GM19351 (cell line): ENCODE measurements at regions not wholly inside any gene's neighbourhood (a gene's known extent, or its start where the extent isn't known, plus 50 kb on each side); places are given as distances from the start of the nearest gene placed in this dataset.
A peak's percentile ranks its signal among the peaks of the same experiment; 100 is the strongest.

Source experiments
- ATAC-seq: cut with Tn5 transposase; IDR thresholded peaks from one replicate; pipeline ENCODE4 v1.9.1; 2021; ENCODE audit warnings: mild to moderate bottlenecking, moderate library complexity; ENCODE audit not compliant: unreplicated experiment

DNA sequence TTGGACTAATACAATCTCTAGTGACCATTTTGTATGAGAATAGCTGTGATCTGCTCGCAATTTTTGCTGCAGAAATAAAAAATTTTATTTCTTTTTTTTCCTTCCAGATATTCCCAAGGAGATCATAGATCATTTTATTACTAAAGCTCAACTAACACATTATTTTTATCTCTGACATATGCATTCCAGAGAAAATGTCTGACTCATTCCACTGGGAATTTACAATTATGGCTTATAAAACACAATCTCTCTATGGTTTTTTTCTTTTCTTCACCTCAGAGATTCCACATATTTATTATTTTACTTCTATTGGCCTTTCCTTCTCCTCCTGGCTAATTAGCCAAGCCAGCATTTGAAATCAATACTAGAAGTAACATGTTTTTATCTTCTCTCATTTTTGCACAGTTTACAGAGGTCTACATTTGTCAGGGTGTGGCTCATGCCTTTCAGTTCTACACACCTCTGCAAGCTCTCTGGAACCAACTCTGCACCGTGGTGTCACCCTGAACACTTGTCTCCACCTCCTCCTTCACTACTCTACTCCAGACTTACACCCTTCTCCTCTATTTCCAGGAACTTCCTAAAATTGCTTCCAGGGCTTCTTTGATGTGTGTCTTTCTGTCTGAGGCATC, 59.8 kb upstream of the GPM6A start:
- ATAC-seq, result no peak

DNA sequence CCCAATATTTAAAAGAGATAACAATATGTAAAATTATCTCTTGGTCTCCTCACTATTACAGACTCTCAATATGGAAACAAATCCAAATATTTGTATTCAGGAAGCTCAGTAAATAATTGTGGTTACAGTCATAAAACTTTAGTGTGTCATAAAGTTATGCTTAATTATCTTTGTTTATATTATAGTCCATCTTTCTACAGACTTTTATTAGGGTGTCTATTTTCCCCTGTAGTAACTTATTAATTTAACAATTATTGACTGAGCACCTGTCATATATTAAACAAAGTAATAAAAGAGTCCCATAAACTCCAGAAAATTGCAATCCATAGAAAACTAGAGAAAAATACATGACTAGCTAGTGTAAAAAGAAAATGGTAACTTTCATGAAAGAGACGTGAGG, 61.6 kb upstream of the GPM6A start:
- ATAC-seq, result no peak

DNA sequence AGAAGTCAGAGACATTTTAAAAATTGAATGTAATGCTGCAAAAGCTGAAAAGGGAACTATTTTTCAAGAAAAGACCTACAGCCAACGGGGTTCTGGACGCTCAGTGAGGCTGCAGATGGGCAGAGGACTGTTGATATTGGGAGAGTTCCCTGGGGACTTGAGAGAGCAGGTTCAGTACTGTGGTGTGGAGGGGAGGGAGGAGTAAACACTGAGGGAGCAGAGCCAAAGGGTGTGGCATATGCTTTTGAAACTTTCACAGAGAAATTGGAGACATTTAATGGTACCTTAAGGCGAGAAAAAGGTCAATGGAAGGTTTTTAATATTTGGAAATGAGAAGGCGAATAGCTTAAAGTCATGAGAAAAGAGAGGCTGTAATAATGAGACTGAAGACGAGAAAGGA, 62.2 kb upstream of the GPM6A start:
- ATAC-seq, result no peak

DNA sequence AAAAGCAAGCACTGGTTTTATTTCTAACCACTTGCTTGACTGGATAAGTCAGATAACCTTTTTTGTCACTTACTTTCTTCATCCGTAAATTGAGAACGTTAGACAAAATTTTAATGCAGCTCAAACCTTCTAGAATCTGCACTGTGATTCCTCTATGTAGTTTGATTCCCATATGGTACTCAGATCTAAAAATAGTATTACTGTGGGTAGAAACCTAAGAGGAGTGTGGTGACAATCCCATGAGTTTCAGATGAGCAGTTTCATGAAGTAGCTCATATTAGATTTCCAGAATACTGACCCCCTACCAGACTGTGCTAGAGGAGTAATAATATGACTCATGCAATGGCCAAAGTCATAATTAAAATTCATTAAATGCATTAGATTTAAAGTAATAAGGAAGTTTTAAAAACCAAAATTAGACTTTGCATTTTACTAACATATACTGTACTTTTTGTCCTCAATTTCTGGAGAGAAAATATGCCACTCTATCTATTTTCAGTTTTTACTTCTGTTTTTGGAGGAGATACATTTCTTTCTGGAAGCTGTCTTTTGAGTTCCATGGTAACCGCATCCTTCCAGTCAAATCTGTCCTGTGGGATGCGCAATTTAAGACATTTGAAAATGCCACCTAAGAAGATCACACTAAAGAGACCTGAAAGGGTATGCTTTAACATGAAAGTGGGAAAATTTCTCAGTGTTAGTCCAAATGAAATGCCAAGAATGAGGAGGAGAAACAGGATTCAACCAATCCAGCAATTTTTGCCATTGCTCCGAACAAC, 64.1 kb upstream of the GPM6A start:
- no peak for ATAC-seq

DNA sequence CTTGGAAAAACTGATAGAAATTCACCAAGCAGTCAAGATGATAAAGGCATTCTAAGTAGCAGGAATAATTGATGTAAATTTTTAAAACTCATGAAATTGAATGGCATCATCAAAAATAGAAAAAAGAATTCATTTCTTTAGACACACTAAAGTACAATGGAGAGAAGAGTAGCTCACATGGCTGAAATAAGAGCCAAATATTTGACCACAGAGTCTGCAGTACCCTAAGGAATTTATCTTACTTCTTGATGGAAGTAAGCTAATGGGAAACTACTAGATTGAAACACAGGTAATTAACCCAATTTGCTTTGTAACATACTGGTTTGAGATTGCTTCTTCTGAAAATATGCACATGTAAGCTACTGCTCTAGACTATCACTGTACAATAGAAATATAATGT, 70.8 kb upstream of the GPM6A start:
- no peak for ATAC-seq

DNA sequence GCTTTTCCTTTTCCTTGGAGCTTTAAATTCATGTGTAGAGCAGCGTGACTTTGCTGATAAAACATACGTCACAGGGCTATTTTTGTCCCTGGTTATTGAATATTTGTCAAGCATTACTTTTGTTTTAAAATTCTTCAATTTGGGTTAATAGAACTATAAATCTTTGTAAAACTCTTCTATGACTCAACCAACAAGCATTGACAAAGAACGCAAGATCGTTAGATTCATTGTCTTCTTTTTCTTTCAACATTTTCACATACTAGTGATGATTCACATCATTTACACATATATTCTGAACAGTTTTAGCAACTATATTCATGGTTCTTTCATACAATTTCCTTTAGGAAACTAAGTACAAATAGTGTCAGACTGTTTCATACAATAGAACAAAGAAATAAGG, 72.0 kb upstream of the GPM6A start:
- ATAC-seq, result no peak

DNA sequence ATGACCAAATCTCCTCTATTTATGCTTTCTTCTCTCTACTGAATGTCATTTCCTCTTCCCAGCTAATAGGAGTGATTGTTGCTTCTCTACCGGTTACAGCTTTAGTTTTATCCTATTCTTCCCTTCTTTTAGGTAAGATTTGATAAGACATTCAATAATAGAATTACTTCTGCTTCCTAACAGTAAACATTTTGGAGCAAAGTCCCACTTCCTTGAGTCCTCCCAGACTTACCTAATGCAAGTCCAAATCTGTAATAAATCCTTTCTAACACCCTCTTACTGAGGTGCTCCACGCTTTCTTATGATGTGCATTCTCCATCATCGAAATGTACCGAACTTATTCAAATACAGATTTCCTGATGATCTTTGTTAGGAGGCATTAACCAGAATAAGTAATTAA, 79.2 kb upstream of the GPM6A start:
- no peak for ATAC-seq

DNA sequence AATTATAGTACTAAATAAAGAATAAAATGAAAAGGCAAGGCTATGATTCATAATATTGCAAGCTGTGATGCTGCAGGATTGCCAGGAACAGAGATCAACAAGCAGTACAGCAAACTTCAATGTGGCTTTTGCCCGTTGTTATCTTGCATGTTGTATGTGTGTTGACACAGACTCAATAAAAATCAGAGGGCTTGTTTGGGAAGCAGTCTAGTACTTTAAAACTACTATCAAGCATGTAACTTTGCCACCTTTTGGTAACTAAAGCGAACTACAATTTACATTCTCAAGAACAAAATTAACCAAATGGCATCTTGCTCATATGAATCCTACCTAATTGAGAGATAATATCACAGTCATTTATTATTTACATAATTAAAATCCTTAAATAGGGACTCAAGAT, 79.8 kb upstream of the GPM6A start:
- peak; percentile 79 for ATAC-seq

DNA sequence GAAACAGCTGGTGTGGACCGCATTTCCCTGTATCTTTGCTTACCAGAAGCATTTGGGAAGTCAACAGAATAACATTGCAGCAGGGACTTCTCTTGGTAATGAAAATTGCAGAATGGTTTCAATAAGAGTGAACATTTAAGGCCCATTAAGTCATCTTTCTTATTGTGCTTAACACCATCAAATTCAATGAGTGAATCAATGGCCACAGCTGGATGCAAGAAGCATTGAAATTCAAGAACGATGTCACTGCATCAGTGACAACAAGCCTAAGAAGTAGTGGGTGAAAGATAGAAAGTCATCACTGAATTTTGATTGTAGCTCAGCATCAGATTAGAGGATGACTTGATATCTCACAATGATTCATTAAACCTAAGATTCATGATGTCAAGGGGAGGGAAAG, 93.9 kb upstream of the GPM6A start:
- no peak for ATAC-seq

DNA sequence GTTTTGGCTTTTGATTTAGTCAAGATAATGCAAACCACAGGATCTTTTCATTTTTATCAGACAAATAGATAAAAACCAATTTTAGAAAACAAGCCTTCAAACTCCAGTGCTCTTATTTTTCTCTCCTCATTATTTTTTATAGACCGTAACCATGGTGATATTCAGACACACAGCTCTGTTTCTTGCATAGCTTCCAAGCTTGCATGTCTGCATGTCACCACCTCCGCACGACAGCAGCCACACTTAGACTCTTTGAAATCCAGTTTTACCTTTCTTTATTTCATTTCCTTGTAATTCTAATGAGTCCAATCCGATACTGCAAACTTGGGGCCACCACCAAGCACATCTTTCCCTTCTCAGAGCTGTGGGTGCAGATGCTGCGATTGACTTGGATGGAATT, 94.3 kb upstream of the GPM6A start:
- no peak for ATAC-seq

DNA sequence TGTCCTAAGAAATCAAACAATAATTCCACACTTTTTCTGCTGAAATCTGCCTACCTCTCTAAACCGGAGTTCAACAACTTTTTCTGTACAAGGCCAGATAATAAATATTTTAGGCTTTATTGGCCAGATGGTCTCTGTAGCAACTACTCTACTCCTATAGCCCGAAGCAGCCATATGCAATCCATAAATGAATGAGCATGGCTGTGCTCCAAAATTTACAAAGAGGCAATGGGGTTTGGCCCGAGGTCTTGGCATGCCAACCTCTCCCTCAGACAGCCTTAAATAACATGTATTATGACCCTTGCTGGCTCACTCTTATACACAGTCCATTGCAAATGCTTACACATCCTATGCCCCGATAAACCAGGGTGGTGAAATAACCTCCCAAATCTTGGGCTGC, 98.6 kb upstream of the GPM6A start:
- ATAC-seq, result no peak

DNA sequence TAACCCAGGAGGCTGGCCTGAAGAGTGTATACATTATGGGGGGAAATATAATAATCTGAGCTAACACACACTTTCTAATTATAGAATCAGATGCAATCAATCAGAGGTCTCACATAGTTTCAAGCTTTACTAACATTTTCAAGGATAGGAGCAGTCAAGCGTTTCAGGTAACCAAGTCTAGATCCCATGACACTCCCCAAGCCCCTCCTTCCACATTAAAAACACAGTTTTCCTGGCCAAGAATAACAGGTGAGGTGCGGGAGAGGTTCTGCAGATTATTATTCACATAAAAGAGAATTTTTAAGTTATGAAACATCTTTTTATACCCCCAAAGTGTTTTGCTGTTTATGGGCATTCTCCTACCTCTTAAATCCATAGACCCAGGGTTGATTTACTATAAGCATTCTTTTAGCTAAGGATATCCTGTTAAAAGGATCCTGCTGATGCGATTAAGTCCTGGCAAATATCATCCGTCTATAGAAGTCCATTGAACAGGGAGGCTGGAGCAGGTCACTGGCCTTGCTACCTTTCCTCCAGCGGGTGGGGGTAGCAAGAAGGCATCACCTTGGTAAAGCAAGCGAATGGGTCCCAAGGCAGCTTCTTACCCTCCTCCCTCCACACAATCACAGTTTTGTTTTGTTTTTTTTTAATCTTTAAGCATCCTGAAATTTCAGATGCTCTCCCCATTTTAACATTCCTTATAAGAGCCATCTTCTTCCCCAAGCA, 104.7 kb upstream of the GPM6A start:
- no peak for ATAC-seq

DNA sequence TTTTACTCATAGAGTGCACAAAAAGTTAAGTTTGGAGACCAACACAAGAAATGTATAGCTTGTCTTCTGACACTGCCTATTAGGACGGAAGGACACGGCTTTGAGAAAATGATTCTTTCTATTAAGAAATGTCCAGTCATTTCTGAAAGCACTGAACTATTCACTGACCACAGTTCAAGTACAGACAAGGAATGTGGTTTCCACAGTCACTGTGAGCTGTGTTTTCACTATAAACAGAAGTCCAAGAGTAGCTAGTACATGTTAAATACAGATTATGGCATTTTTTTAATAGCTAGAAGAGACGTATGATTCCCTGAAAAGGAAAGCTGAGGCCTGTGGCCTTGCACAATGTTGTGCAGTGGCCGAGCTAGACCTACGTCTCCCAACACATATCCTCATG, 115.1 kb upstream of the GPM6A start:
- peak; percentile 81 for ATAC-seq

DNA sequence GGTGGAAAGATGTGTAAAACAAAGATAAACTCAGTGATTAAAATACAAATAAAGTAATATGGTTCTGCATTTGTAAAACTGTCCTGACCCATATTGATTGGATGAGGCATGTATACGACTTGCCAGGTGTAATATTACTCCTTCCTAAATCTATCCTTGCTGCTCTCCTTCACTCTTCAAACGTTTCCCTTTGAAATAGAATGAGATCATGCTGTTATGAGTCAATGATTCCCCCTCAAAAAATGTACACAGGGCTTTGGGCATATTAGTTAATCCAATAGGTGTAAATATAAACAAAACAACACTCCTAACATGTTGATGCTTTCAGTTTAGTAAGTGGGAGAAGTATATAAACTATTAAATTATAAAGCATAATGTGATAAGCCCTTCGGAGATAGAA, 117.4 kb upstream of the GPM6A start:
- no peak for ATAC-seq

DNA sequence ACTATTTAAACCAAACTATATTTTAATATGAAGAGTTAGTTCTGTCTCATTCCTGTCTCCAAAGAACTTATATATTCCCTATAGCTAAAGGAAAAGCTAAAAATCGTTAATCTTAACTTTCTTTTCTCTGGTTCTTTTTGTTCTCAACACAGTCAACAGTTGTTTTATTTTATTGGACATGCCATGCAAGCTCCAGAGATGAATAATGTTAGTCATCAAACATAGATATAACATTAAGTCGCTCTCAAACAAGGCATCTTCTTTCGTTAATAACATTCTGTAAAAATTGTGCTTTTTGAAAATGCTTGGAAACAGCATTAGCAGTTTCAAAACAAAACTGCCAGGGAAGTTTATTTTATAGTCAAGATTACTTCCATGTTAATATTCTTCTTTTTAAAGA, 117.9 kb upstream of the GPM6A start:
- ATAC-seq, result no peak

DNA sequence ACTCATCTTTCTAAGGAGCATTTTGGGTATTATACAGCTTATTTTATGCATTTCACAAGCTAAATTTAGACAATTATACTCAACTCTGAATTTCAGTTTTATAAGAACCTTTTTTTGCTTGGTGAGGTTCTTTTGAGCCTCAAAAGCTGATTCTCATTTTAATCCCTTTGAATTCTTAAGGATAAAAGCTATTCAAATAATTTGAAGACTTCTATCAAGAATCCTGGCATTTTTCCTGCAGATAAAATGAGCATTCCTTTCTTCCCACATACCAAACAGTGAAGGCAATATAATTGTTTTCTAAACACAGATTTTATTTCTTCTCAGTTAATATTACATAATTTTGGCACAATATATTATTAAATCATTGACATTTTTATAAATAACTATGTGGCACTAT, 118.4 kb upstream of the GPM6A start:
- no peak for ATAC-seq

DNA sequence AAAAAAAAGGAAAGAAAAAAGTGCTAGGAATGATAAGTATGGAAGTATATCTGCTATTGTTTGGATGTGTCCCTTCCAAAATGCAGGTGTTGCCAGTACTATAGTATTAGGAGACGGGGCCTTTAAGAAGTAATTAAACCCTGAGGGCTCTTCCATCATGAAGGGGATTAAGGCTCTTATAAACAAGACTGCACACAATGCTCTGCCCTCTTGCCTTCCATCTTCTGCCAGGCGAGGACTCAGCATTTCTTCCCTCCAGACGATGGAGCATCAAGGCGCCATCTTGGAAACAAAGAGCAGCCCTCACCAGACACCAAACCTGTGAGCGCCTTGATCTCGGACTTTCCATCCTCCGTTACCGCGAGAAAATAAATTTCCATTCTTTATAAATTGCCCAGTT, 120.1 kb upstream of the GPM6A start:
- ATAC-seq, result no peak

DNA sequence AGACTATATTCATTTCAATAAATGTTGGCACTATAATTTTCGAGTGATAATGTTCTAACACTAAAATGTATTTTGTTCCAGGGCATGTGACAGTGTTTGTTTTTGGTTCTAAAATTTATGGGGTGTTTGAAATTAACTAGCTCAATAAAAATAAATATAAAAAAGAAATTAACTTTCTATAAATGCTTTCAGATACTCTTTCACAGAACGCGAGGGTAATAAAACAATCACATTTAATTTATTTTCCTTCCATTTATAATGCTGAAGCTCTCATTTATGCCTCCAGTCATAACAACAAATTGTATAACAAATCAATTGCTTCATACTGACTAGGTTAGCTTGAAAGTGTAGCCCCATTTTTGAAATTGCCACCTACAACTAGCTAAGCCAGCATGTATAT, 122.4 kb upstream of the GPM6A start:
- no peak for ATAC-seq

DNA sequence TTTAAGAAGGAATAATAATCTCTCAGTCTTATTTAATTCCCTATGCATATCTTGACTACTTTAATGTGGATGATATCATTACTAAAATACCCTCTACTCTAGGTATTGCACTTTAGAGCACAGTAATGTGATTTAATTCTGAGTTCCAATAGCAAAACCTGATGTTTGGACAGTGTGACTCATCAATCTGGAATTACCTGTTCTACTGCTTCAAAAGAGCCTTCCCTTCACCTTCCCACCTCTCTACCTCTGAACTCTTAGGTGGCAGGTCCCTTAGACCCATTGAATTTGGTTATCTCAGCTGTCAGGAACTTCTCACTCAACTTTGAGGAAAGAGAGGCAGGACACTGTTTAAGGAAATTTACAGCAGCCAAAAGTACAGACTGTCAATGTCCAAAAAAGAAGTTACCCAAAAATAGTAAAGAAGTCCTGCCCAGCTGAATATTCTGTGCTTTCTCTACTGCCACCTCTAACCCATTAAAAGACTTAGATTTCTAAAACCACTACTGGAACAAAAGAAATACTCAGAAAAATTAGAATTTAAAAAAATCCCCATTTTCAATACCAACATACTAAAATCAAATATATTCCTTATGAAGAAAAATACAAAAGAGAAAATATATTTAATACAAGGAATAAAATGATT, 123.1 kb upstream of the GPM6A start:
- no peak for ATAC-seq

DNA sequence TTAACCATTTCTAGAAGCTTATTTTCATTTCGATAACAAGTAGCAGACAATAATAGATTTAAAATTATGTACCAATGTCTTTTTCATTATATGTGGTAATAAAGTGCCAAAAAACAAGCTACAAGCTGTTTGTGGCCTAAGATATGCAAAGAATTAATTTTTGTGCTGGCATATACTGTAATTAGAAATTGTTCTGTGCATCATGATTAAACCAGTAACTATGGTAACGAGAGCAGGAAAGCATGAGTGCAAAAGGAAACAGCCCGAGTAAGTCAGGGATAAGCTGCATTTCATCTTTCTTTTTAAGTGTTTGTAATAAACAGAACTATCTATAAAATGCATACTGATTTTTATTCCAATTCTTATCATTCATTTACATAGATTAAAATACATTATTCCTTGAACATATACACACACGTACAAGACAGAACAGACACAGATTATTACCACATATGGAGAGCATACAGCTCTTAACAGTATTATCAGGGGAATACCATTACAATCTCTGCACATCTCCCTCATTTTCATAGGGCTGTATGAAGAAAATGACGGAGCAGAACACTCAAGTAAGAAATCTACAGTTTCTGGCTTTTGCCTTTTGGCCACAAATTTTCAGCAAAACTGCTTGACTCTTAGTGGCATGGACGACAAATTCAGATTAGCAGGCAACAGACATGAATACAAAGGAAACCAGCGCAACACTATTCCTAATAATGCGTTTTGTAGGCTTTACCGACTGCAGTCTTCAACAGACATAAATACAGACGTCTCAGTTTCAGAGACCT, 121.3 kb upstream of the WDR17 start:
- ATAC-seq, result no peak
